AG08395 (cell line): ENCODE measurements at regions not wholly inside any gene's neighbourhood (a gene's known extent, or its start where the extent isn't known, plus 50 kb on each side); places are given as distances from the start of the nearest gene placed in this dataset.
"Not testable (repeated sequence)": the region's sequence is repeated elsewhere in the genome, so short reads cannot be mapped to it uniquely, and the experiment has no call there.

Source experiments
- DNase-seq: peaks from one replicate; pipeline ENCODE4 v3.0.0; 2012; ENCODE audit warnings: mixed read lengths, low spot score

DNA sequence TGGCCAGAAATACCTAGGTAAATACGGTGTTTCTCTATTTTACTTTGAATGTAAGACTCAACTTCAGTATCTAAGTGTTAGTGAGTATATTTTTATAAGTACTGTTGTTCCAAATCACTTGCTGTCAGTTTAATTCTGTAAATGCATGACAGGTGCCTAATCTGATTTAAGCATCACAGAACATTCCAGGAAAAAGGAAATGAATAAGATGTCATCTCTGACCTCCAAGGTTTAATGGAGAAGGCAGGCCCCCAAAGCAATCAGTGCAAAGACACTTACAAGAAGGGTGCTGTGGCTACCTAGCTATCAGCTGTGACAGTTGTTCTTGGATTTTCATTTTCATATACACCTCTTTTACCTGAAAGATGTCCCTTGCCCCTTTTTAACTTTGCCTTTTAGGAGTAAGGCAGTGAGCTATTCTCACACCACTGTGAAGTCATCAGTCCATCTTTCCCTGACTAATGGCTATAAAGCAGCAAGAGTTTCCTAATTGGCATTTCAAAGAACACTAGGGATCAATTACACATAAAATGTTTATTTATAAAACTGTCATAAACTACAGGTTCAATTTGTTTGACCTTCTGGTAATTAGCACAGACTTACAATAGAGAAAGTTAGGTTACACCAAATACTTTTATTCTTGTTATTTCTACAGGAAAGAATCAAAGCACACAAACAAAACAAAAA lies 427.6 kb downstream of the SPRY2 start:
- DNase-seq = no peak

DNA sequence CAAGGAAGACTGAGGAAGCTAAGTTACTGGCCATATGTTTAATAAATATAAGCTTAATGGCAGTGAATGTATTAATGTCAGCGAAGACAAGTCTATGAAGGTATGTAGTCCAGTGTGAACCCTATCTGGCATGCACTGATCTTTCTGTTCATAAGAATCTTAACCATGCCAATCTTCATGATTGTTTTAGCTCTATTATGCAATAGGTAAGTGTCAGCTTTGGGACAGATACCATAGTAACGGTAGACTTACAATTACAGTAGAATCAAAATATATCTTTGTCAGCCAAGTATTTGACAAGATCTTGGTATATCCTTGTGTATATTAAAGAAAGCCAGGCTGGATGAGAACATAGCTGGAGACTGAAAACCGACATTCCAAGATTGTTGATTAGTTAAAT lies 428.5 kb downstream of the SPRY2 start:
- DNase-seq = no peak

GRCh38 chr13:79910875-79911540 lies 429.9 kb downstream of the SPRY2 start:
- no peak for DNase-seq

- DNase-seq = no peak
Observed at GRCh38 chr13:79909644-79910043, 428.7 kb downstream of the NDFIP2 start.

GRCh38 chr13:79908381-79908780 lies 427.4 kb downstream of the NDFIP2 start:
- DNase-seq = no peak

DNA sequence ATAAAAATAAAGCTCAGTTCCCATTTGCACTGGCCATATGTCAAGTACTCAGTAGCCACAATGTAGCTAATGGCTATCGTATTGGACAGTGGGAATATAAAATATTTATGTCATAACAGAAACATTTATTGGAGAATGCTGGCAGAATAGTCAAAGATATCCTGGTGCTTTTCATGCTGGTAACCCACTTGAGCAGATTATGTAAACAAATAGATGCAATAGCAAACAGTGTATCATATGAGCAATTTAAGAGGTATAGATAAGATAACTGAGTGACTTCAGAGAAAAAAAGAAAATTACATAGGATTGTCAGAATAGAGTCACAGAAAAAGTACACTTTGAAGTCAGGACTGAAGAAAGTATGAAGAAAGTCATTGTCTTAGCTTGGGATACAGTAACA lies 426.6 kb downstream of the NDFIP2 start:
- no peak for DNase-seq

DNA sequence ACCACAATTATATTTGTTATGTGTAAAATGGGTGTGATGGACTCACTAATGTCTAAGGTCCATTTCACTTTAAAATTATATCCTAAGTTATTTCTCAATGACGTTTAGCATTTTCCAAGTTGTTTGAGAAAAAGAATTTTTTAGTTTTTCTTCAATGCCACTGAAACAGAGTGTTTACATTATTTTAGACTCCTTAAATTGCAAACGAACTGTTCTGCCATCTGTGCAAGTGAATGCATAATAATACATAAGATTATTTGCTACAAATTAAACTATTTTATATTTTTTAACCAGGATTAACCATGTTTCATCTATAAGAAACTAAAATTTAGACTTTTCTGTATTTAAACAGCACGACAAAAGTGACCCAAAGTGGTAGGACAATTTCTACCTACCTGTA lies 425.4 kb downstream of the NDFIP2 start:
- no peak for DNase-seq

DNA sequence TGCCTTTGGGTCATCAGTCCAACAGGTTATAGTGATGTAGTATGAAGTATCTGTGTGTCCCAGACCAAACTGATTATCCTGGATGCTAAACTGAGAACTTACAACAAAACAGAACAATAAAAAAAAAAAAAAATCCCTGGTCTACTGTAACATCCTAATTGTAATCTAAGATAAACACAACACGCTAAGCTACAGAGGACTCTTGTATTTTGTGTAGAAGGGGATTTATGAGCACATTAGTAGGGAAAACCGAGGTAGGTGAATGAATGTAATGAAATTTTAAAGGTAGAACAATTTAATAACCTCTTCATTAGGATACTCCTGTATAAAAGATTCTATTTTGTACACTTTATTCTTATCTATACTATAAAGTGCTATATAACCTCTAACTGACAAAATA lies 424.1 kb downstream of the NDFIP2 start:
- DNase-seq = no peak

DNA sequence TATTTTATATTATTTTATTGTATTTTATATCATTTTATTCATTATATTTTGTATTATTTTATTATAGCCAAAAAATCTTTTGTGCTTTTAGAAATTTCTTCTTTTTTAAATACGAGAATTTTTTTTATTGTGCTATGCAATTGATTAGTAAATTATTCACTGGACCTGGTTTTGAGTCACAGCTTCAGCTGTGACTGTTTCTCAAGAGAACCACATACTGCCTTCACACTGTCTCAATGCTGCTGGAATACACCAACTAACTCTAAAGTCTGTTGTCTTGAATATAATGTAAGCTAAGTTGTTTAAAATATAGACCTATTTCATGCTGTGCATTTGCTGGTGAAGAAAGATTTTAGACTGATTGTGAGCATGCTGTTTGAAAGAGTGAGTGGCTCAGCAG lies 423.6 kb downstream of the NDFIP2 start:
- no peak for DNase-seq

DNA sequence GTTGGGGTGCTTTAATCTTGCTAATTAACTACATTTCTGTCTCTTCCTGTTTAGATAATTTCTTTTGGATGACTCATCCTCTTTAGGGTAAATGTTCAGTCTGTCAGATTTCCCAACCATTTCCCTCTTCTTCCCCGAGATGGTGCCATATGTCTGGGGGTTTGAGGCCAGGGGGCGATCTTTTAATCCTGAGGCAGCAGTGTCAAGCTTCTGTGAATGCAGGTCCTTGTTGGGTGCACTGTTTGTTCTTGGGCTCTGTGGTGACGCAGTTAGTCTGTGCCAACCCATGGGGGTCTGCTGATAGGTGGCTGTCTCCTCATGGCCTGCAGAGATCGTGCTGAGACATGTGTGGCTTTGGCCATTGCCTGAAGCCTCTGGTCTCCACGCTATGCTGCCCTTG lies 420.4 kb downstream of the NDFIP2 start:
- no peak for DNase-seq

DNA sequence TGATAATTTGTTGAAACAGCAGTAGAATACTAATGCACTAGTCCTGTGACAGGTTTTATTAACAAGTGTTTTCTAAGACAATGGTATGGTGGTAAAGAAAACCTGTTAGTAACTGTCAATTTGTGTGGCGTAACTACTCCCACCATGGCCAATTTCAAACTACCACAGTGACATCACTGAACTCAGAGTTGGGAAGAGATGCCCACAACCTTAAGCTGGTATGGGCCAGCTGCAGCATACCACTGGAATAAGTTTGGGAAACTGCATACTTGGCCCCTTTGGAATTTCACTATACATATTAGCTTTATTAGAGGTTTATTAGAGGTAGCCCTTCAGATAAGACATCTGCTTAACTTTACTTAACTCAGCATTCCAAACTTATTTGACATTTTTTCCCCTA lies 419.4 kb downstream of the NDFIP2 start:
- DNase-seq = no peak

GRCh38 chr13:79898996-79899395 lies 418.0 kb downstream of the NDFIP2 start:
- no peak for DNase-seq

DNA sequence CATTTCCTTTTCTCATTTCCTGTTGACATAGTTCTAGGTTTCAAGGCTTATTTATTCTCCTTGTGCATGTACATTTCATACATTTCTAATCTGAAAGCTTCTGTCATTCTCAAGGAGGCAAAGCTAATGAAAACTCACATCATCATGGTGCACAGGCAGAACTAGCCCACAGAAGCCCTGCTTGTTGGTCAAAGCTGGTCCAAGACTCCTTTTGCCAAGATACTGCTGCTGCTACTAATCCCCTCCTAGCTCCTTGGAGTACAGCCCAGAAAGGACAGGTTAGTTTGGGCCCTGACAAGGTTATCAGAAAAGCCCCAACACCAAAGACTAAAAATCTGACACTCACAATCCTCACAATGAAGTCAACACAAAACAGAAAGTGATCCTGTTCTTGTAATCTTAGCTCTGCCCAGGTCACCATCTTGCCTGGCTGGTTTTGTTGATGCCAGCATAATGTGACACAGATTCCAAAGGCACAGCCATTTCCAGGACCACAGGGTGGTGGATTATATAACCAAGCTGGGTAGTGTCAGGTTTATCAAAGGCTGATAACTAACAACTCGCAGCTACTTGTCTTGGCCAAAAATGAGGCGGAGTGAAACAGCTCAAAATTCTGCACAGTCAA lies 417.4 kb downstream of the NDFIP2 start:
- no peak for DNase-seq

GRCh38 chr13:79896851-79897250 lies 415.9 kb downstream of the NDFIP2 start:
- DNase-seq = no peak

GRCh38 chr13:79895416-79895815 lies 414.5 kb downstream of the NDFIP2 start:
- no peak for DNase-seq

DNA sequence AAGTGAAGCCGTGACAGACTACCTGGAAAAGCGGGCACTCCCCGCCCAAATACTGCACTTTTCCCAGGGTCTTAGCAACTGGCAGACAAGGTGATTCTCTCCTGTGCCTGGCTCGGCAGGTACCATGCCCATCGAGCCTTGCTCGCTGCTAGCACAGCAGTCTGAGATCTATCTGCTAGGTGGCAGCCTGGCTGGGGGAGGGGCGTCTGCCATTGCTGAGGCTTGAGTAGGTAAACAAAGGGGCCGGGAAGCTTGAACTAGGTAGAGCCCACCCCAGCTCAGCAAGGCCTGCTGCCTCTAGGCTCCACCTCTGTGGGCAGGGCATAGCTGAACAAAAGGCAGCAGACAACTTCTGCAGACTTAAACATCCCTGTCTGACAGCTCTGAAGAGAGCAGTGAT lies 406.3 kb downstream of the NDFIP2 start:
- not testable (repeated sequence) for DNase-seq

DNA sequence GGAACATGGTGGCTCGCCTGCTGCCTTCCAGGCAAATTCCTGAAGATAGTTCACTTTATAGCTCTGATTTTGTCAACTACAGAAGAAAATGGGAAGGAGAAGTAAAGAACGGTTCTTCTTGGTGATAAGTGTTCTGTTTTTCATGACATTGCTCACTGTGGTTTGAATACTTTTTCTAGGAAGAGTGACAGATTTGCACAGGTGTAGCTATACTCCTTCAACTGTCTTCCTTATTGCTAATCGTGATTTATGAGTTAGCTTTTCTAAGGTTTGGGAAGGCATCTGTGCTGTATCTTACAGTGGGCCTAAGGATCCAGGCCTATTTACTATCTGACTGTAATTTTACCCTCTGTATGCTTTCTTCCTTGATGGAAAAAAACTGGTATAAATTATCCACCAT lies 405.6 kb downstream of the NDFIP2 start:
- no peak for DNase-seq

- no peak for DNase-seq
Observed at GRCh38 chr13:79884890-79885289, 403.9 kb downstream of the NDFIP2 start.

- DNase-seq = no peak
Observed at GRCh38 chr13:79883216-79883615, 402.3 kb downstream of the NDFIP2 start.

GRCh38 chr13:79880818-79881217 lies 399.9 kb downstream of the NDFIP2 start:
- no peak for DNase-seq

DNA sequence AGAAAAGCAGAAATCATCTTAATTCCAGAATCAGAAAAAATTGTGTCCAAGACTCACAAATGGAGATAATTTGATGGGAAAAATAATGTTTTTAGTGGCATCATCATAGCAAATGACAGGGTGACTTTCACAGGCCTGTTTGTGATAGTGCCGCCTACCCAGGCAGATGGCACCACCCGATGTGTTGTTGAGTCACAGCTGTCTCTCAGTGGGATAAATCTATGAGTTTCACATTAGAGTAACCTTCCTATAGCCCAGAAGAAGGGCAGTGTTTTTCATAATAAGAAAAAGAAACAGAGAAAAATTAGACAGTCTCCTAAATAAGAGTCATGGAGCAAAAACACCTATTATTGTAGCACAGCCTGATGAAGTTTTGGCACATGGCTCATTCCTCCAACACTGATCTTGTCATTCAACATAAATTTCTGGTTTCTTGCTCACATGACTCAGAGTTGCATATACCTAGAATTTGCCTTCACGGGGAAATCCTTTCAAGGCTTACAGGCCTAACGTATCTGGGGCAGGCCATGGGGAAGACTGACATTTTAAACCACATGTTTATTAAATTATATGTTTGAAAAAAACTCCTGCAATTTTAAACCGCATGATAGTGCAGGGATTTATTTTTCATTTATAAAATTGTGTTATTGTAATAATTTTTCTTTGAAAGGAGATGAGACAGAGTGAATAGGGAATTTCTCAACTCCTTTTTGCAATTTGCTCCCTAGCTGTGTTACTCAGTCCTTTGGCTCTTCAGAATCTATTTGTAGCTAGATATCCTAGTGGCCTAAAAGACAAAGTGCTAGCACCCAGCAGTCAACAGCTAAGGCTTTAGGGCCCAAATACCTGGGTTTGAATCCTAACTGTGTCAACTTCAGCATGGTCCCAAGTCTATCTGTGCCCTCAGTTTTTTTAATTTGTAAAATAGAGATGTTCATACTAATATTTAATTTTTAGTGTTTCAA lies 393.7 kb downstream of the NDFIP2 start:
- no peak for DNase-seq

DNA sequence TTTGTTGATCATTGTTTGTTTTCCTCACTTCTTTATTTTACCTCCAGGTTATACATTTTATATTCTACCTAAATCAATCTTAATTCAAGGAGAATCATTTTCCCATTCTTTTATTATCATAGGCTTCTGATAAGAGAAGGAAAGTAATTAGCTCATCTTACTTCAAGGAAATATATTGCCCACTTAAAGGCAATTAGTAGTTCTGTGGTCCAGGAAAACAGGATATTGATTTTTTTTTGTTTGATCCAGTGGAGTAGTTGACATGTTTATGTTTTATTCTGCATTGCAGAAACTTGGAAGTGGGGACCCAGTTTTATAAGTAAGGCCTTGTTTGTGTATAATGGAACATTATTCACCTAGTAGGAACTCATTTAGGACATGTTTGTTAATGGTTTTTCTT lies 390.6 kb downstream of the NDFIP2 start:
- DNase-seq = no peak
